Sigmoid colon (tissue), 3 donors: ENCODE measurements at regions not wholly inside any gene's neighbourhood (a gene's known extent, or its start where the extent isn't known, plus 50 kb on each side); places are given as distances from the start of the nearest gene placed in this dataset.

ENCODE experiments used
- POLR2A ChIP-seq, 2 donors: fragments of 450-650 bp; IDR thresholded peaks; one replicate each; pipeline ENCODE4 v1.6.1; 2016; ENCODE audit warnings: antibody characterized with exemption in 2 of 2, mild to moderate bottlenecking in 2 of 2, moderate library complexity in 2 of 2
- TF ChIP-seq, protein P1 (sequence below), 4 experiments: fragments of 450-650 bp in 3 of 4; fragments of 200-600 bp in 1 of 4; IDR thresholded peaks; one replicate each; pipeline ENCODE4 v1.5.1; 2016 to 2019; ENCODE audit warnings: antibody characterized with exemption in 4 of 4, mild to moderate bottlenecking in 3 of 4, moderate library complexity in 2 of 4

DNA sequence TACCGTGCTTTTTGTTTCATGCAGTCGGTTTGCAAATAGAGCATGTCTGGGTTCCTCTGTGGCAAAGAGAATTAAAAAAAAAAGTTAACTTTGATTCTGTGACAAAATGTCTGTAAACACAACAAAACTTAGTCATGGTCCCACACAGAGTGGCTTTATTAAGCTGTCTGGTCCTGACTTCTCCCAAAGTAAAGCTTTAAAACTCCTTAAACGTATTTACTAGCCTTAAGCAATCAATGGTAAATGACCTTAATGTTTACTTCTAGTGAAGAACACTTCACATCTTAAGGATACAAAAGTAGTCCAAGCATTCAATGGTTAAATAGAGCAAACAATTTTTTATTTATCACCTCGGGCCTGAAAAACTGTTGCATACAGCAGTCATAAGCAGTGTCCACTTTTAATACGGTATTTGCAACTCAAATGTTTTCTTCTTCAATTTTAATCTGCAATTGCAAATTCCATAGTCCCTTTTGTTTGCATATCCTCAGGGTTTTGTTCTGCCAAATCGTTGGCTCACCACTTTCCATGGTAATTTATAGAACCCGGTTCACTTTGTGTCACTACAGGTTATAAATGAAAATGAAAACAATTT is 453.0 kb upstream of the MIS18BP1 start:
- TF ChIP-seq, protein P1, sequence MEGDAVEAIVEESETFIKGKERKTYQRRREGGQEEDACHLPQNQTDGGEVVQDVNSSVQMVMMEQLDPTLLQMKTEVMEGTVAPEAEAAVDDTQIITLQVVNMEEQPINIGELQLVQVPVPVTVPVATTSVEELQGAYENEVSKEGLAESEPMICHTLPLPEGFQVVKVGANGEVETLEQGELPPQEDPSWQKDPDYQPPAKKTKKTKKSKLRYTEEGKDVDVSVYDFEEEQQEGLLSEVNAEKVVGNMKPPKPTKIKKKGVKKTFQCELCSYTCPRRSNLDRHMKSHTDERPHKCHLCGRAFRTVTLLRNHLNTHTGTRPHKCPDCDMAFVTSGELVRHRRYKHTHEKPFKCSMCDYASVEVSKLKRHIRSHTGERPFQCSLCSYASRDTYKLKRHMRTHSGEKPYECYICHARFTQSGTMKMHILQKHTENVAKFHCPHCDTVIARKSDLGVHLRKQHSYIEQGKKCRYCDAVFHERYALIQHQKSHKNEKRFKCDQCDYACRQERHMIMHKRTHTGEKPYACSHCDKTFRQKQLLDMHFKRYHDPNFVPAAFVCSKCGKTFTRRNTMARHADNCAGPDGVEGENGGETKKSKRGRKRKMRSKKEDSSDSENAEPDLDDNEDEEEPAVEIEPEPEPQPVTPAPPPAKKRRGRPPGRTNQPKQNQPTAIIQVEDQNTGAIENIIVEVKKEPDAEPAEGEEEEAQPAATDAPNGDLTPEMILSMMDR (IDR thresholded peaks at IDR 0.05) = no peak
- no peak for TF ChIP-seq POLR2A (IDR thresholded peaks at IDR 0.05)
